Progenitor cell of endocrine pancreas (in vitro differentiated cells): ENCODE measurements at regions not wholly inside any gene's neighbourhood (a gene's known extent, or its start where the extent isn't known, plus 50 kb on each side); places are given as distances from the start of the nearest gene placed in this dataset.
A peak's percentile ranks its signal among the peaks of the same experiment; 100 is the strongest.

Experiments
- DNase-seq: peaks from one replicate; pipeline ENCODE4 v3.0.0; 2021; ENCODE audit warnings: low spot score; ENCODE audit not compliant: unreplicated experiment
- H3K27ac Mint-ChIP-seq: 2 replicates; pipeline ENCODE4 v1.8.0; 2021; ENCODE audit warnings: mild to moderate bottlenecking, moderate library complexity, mixed read lengths
- H3K27me3 Mint-ChIP-seq: 2 replicates; pipeline ENCODE4 v1.8.0; 2021; ENCODE audit warnings: mixed read lengths
- H3K36me3 Mint-ChIP-seq: 2 replicates; pipeline ENCODE4 v1.8.0; 2022; ENCODE audit warnings: mixed read lengths; ENCODE audit not compliant: insufficient read depth
- H3K4me1 Mint-ChIP-seq: 2 replicates; pipeline ENCODE4 v1.8.0; 2021; ENCODE audit warnings: low read depth, mixed read lengths
- H3K4me3 Mint-ChIP-seq: 2 replicates; pipeline ENCODE4 v1.8.0; 2021; ENCODE audit warnings: low read depth, mild to moderate bottlenecking, moderate library complexity, mixed read lengths
- H3K9me3 Mint-ChIP-seq: 2 replicates; pipeline ENCODE4 v1.8.0; 2021; ENCODE audit warnings: low read depth, mixed read lengths
- CTCF ChIP-seq: fragments of 200-600 bp; sonication (generic); IDR thresholded peaks from one replicate; pipeline ENCODE4 v1.5.0; 2021; ENCODE audit warnings: antibody characterized with exemption, mild to moderate bottlenecking; ENCODE audit not compliant: unreplicated experiment

GRCh38 chr10:132467464-132468149 is 70.0 kb upstream of the INPP5A start:
- TF ChIP-seq CTCF: no peak
- Mint-ChIP-seq H3K27ac (no peak overlapping the region), H3K9me3 (peaks cover 3% of the 10 kb centered on the region), H3K27me3 (peaks cover 6% of the 10 kb centered on the region), H3K4me3 (no peak overlapping the region), H3K36me3 (no peaks in the 10 kb centered on the region), H3K4me1 (peaks cover 4% of the 10 kb centered on the region)
- no peak for DNase-seq

- no peak for DNase-seq
- no peak overlapping the region for H3K4me3 Mint-ChIP-seq
- H3K27me3 Mint-ChIP-seq: peaks cover 7% of the 10 kb centered on the region
Observed at GRCh38 chr10:132468216-132468615, 69.4 kb upstream of the INPP5A start.

GRCh38 chr10:132468651-132469050 is 68.9 kb upstream of the INPP5A start:
- peaks cover 3% of the 10 kb centered on the region for H3K9me3 Mint-ChIP-seq
- no peak overlapping the region for H3K4me3 Mint-ChIP-seq
- peaks cover 10% of the 10 kb centered on the region for H3K27me3 Mint-ChIP-seq
- no peak for TF ChIP-seq CTCF
- peaks cover 4% of the 10 kb centered on the region for H3K4me1 Mint-ChIP-seq
- H3K27ac Mint-ChIP-seq: no peak overlapping the region
- H3K36me3 Mint-ChIP-seq: no peaks in the 10 kb centered on the region
- no peak for DNase-seq

More at GRCh38 chr10:132468216-132468615, 69.4 kb upstream of the INPP5A start:
- Mint-ChIP-seq H3K27ac (no peak overlapping the region), H3K9me3 (peaks cover 3% of the 10 kb centered on the region), H3K4me1 (peaks cover 4% of the 10 kb centered on the region), H3K36me3 (no peaks in the 10 kb centered on the region)
- TF ChIP-seq CTCF: no peak

- no peak overlapping the region for H3K4me3 Mint-ChIP-seq
- H3K9me3 Mint-ChIP-seq: peaks cover 3% of the 10 kb centered on the region
- H3K27ac Mint-ChIP-seq: peak overlapping the region; percentile 30
- H3K27me3 Mint-ChIP-seq: peaks cover 10% of the 10 kb centered on the region
- H3K4me1 Mint-ChIP-seq: peaks cover 4% of the 10 kb centered on the region
- DNase-seq: no peak
- TF ChIP-seq CTCF: no peak
- no peaks in the 10 kb centered on the region for H3K36me3 Mint-ChIP-seq
Observed at GRCh38 chr10:132469197-132469884, 68.2 kb upstream of the INPP5A start.

- TF ChIP-seq CTCF: no peak
- Mint-ChIP-seq H3K36me3 (no peaks in the 10 kb centered on the region), H3K4me1 (peaks cover 4% of the 10 kb centered on the region), H3K4me3 (no peak overlapping the region), H3K27ac (no peak overlapping the region), H3K9me3 (peaks cover 3% of the 10 kb centered on the region), H3K27me3 (peaks cover 12% of the 10 kb centered on the region)
- no peak for DNase-seq
Observed at GRCh38 chr10:132470410-132471124, 67.0 kb upstream of the INPP5A start.
